ENCODE measurements at regions not wholly inside any gene's neighbourhood (a gene's known extent, or its start where the extent isn't known, plus 50 kb on each side); places are given as distances from the start of the nearest gene placed in this dataset.
A peak's percentile ranks its signal among the peaks of the same experiment; 100 is the strongest.

GRCh38 chr2:877747-878146 lies 72.9 kb upstream of the SNTG2 start:
- Mint-ChIP-seq H3K36me3 (ENCODE audit: insufficient read depth in 1 of 3, low read depth in 3 of 3) (peaks cover 0 to 7% (median 0%) of the 10 kb centered on the region in 3 experiments; a peak in 1 of 7 replicates), H3K27me3 (ENCODE audit: low read depth) (peaks cover 34% of the 10 kb centered on the region), H3K4me3 (no peak overlapping the region), H3K27ac (no peak overlapping the region), H3K9me3 (peaks cover 5 to 7% of the 10 kb centered on the region in 2 experiments; a peak in 4 of 5 replicates), H3K4me1 (peaks cover 12 to 16% of the 10 kb centered on the region in 2 experiments; a peak in 3 of 4 replicates)
- Histone ChIP-seq H2BK120ac (ENCODE audit: low read depth, low read length, poor library complexity, severe bottlenecking) (no peak overlapping the region), H3K79me1 (ENCODE audit: insufficient read depth, low read depth, low read length, poor library complexity, severe bottlenecking) (no peaks in the 10 kb centered on the region), H3K14ac (ENCODE audit: insufficient read depth, low read length) (no peak overlapping the region), H2BK5ac (ENCODE audit: insufficient read length, low read length) (no peak overlapping the region), H3K18ac (ENCODE audit: insufficient read length, low read depth, low read length) (no peak overlapping the region), H3K23ac (ENCODE audit: insufficient read length, low read depth, low read length) (no peak overlapping the region), H2AK5ac (ENCODE audit: insufficient read length, low read length) (no peak overlapping the region), H3K27ac (ENCODE audit: insufficient read length, low read depth, low read length) (no peak overlapping the region), H3K4me1 (ENCODE audit: insufficient read depth, low read length) (no peaks in the 10 kb centered on the region), H3K23me2 (ENCODE audit: insufficient read length, low read depth, low read length, poor library complexity, severe bottlenecking) (no peaks in the 10 kb centered on the region), H2BK12ac (ENCODE audit: insufficient read length, low read depth, low read length) (no peak overlapping the region), H4K91ac (ENCODE audit: insufficient read length, low read depth, low read length) (no peak overlapping the region), H4K5ac (ENCODE audit: insufficient read length, low read depth, low read length) (no peak overlapping the region), H2BK20ac (ENCODE audit: low read depth, low read length, poor library complexity, severe bottlenecking) (no peak overlapping the region), H4K20me1 (ENCODE audit: control insufficient read depth, insufficient read depth, insufficient read length) (no peaks in the 10 kb centered on the region), H3K9me3 (ENCODE audit: control insufficient read depth, low read depth, low read length) (no peaks in the 10 kb centered on the region), H3K56ac (ENCODE audit: insufficient read length, low read depth, low read length) (no peak overlapping the region), H3K4ac (ENCODE audit: low read depth, low read length) (no peak overlapping the region), H3K4me2 (ENCODE audit: insufficient read depth, insufficient read length, low read length) (no peak overlapping the region), H3K9ac (ENCODE audit: extremely low read depth, insufficient read length, low read length) (no peak overlapping the region), H3K27me3 (ENCODE audit: insufficient read depth, low read length) (no peaks in the 10 kb centered on the region), H2AFZ (ENCODE audit: low read length) (no peak overlapping the region), H3K79me2 (ENCODE audit: insufficient read depth, low read length) (no peaks in the 10 kb centered on the region), H3T11ph (ENCODE audit: low read length) (no peak overlapping the region), H2BK15ac (ENCODE audit: low read depth, low read length) (no peak overlapping the region), H4K8ac (replicated peaks; ENCODE audit: insufficient read length, low read depth, low read length) (no peak overlapping the region)
- no peak for TF ChIP-seq CTCF (conservative IDR thresholded peaks at IDR 0.05)
- WGBS (ENCODE audit: extremely low coverage, insufficient read length, low lambda C conversion rate) = 100% methylated on average over 1 of the region's 14 CpGs
- DNase-seq = peak; percentile 13

Measured in H9 (cell line).